DMS53 treated with DMSO at 0.1 percent for 48 hours (cell line): ENCODE measurements at regions not wholly inside any gene's neighbourhood (a gene's known extent, or its start where the extent isn't known, plus 50 kb on each side); places are given as distances from the start of the nearest gene placed in this dataset.
"Not testable (repeated sequence)": the region's sequence is repeated elsewhere in the genome, so short reads cannot be mapped to it uniquely, and the experiment has no call there.

Source experiments
- DNase-seq: peaks from one replicate; lab custom pipeline; 2025; ENCODE audit not compliant: unreplicated experiment; lab: John Stamatoyannopoulos, UW

GRCh38 chr13:37510441-37510840 lies 88.1 kb downstream of the POSTN start:
- DNase-seq = no peak

DNA sequence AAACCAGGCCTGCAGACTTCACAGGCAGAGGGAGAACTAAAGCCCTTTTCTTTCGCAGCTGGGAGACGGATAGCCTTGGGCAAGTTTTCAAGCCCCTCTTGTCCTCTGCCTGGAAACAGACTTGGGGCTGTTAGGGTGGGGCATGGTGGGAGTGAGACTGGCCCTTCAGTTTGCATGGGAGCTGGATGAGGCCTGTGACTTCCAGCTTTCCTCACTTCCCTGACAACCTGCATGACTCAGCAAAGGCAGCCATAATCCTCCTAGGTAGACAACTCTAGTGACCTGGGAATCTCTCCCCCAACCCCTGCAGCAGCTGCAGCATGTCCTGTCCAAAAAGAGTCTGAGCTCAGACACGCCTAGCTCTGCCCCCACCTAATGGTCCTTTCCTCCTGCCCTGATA lies 93.0 kb downstream of the POSTN start:
- no peak for DNase-seq

- no peak for DNase-seq
Measured at GRCh38 chr13:37504251-37504650, 94.3 kb downstream of the POSTN start.

- no peak for DNase-seq
Measured at GRCh38 chr13:37503287-37503686, 95.3 kb downstream of the POSTN start.

GRCh38 chr13:37502303-37502993 lies 96.1 kb downstream of the POSTN start:
- DNase-seq = not testable (repeated sequence)

DNA sequence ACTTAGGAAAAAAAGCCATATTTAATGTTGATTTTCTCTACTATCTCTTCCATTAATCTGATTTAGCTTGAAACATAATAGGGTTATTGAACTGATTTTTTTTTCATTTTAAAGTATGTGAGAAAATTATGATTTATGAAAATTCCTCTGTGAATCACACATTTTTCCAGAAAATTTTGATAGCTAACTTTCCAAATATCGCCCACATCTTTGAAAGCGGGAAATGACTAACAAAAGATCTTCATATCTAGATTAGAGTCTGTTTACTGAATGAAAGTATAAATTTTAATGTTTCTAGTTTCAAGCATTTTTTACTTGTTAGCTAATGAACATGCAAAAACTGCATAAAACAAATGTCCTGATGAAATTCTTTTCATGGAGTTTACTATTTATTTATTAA lies 97.4 kb downstream of the POSTN start:
- no peak for DNase-seq

GRCh38 chr13:37495046-37495445 lies 103.5 kb downstream of the POSTN start:
- peak; percentile 12 for DNase-seq

DNA sequence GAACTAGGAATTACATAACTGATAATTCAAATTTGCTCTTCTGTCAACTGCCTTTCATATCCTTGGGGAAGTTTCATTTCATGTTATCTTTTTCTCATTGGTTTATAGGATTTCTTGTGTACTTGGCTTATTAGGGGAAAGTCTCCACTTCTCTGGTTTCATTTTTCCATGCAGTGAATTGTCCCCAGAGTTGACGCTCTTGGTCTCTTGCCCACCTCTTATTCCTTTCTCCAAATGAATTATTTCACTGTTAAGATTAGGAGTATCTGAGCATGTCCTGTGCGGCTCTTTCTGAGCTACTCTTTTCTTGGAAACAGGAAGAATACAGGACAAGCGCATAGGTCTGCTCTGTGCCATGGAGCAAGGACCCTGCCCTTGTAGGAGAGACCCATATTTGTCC lies 104.8 kb downstream of the POSTN start:
- DNase-seq = no peak

GRCh38 chr13:37492741-37493514 lies 105.6 kb downstream of the POSTN start:
- no peak for DNase-seq

GRCh38 chr13:37492075-37492474 lies 106.5 kb downstream of the POSTN start:
- no peak for DNase-seq

DNA sequence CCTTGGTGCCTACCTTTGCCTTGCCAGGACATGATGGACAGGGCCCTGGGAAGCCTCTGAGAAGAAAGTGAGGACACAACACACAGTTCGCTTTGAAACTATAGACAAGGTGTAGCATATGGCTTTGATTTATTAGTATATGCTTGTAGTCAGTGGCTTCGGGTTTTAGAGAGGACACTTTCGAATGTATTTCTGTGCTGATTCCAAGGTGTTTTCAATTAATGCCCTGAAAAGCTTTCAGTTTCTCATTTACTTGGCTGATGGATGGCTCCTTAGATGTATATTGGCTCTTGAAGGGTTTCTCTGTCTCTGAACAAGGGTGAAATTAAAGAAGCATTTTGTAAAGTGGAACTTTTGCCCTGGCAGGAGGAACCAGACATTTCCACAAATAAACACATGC lies 106.9 kb downstream of the POSTN start:
- no peak for DNase-seq

GRCh38 chr13:37490176-37490779 lies 108.3 kb downstream of the POSTN start:
- DNase-seq = no peak

DNA sequence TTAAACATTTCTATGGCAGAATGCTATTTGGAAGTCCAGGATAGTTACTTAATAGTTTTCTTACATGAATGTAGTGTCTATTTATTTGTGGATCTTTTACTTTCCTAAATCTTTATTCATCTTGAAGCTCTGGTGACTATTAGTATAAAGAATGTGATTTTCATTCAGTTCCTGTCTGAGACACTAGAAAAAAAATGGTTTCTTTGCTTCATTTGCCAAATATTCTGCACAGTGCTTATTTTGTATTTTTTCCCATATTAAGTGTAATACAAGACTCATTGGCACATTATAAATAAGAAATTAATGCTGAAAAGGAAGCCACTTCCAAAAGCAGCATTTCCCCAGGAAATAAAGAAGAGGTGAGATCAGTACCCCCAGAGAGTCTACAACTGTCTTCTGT lies 109.8 kb downstream of the POSTN start:
- DNase-seq = no peak

GRCh38 chr13:37486171-37486681 lies 112.3 kb downstream of the POSTN start:
- no peak for DNase-seq

GRCh38 chr13:37485756-37486155 lies 112.8 kb downstream of the POSTN start:
- no peak for DNase-seq

DNA sequence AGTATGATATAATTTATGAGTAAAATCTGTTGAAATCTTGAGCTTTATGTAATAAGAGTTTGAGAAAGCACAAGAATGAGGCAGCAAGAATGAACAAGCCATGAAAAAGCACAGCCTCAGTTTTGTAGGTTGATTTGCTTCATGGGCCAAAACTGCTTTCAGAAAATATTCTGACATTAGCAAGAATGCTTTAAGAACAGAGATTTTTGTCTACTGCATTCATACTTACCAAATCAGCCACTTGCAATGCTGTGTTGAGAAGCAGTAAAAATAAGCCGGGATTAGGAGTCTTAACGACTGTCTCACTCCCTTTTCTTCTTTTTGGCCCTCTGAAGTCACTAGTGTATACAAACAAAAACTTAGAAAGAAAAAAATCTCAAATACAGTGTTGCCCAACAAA lies 114.5 kb downstream of the POSTN start:
- no peak for DNase-seq

- no peak for DNase-seq
Measured at GRCh38 chr13:37482331-37482730, 116.2 kb downstream of the POSTN start.

GRCh38 chr13:37481885-37482227 lies 116.7 kb downstream of the POSTN start:
- no peak for DNase-seq

GRCh38 chr13:37481011-37481884 lies 117.3 kb downstream of the POSTN start:
- no peak for DNase-seq

DNA sequence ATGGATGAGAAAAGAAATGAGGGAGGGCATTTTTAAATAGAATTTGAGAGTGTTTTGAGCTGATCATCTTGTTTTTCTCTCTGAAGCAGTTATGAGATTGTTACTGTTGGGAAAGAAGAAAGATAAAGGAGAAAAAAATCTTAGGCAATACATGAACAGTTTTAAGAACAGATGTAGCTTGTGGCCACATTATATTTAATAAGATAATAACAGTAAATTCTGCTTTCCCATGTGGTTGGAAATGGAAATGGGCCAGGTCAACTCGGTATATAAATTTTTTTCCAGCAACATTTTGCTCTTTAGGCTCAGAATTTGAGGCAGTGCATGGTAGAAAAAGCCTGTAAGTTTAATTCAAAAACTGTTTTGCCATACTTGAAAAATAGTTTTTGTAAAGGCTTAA lies 118.7 kb downstream of the POSTN start:
- no peak for DNase-seq

DNA sequence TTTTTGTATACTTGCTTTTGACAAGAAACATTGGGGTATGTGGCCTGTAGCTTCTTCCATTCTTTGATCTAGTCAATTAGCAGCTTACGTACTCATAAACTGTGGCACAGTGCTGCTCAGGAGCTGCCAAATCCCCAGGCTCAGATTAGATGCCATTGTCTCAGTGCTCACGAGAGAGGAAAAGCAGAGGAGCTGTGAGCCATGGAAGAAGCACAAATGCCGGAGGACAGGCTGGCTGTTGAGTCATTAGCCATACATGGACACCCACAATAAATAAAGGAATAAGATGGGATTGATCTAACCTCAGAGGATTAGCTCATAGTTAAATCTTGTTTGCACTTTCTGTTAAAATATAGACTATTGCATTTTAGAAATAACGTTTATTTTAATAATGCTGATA lies 121.7 kb downstream of the POSTN start:
- DNase-seq = no peak
